ENCODE measurements at regions not wholly inside any gene's neighbourhood (a gene's known extent, or its start where the extent isn't known, plus 50 kb on each side); places are given as distances from the start of the nearest gene placed in this dataset.

DNA sequence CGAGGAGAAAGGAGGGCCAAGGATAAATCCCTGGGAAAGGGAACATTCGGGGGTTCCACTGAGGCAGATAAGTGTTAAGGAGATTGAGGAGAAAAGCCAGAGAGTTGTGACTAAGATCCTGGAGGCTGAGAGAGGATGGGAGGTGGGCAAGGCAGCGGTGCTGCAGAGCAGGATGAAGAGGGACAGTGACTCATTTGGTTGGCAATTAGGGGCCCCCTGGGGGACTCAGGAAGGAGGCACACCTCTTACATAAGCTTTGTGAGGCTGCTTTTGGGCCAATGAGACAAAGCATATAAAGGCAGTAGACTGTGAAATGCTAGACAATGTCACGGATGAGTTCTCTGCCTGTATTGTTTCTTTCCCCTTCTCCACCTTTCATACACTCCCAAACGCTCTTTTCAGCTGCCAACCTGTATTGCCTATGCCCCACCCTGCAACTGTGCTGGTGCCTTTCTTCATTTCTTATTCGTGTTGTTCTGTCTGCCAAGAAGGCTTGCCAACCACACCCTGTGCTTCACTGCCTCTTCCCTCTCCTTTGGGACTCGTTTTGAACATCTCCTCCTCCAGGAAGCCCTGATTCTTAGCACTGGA, 246.8 kb upstream of the KIRREL3 start:
- Histone ChIP-seq H3K4me3 (ENCODE audit: low read length) (no peak overlapping the region), H3K79me2 (replicated peaks; ENCODE audit: insufficient read depth, low read length) (no peaks in the 10 kb centered on the region), H3F3A (ENCODE audit: insufficient read depth, low read length, poor library complexity, severe bottlenecking) (no peaks in the 10 kb centered on the region), H3K9ac (ENCODE audit: low read length) (no peak overlapping the region), H3K27ac (ENCODE audit: low read length) (no peak overlapping the region), H3K36me3 (ENCODE audit: insufficient read depth, low read length) (no peaks in the 10 kb centered on the region), H3K9me2 (ENCODE audit: insufficient read depth, low read length) (no peaks in the 10 kb centered on the region), H2AFZ (ENCODE audit: low read depth, low read length) (no peak overlapping the region), H3K9me3 (ENCODE audit: low read length) (no peaks in the 10 kb centered on the region), H3K4me2 (ENCODE audit: low read length) (no peak overlapping the region), H4K20me1 (ENCODE audit: insufficient read depth) (no peaks in the 10 kb centered on the region), H3K27me3 (ENCODE audit: insufficient read depth, low read depth, low read length) (no peaks in the 10 kb centered on the region)
- TF ChIP-seq POLR2AphosphoS5 (IDR thresholded peaks at IDR 0.05) (no peak), SMC3 (conservative IDR thresholded peaks at IDR 0.05; ENCODE audit: poor library complexity) (no peak), EZH2 (IDR thresholded peaks at IDR 0.05; ENCODE audit: borderline replicate concordance, insufficient read depth, low read length, poor library complexity, severe bottlenecking) (no peak), RAD21 (conservative IDR thresholded peaks at IDR 0.05) (no peak), EP300 (conservative IDR thresholded peaks at IDR 0.05; ENCODE audit: poor library complexity, severe bottlenecking) (no peak), MXI1 (conservative IDR thresholded peaks at IDR 0.05; ENCODE audit: poor library complexity, severe bottlenecking) (no peak), TAF1 (IDR thresholded peaks at IDR 0.05; ENCODE audit: low read depth) (no peak)
- TF ChIP-seq, protein P1, sequence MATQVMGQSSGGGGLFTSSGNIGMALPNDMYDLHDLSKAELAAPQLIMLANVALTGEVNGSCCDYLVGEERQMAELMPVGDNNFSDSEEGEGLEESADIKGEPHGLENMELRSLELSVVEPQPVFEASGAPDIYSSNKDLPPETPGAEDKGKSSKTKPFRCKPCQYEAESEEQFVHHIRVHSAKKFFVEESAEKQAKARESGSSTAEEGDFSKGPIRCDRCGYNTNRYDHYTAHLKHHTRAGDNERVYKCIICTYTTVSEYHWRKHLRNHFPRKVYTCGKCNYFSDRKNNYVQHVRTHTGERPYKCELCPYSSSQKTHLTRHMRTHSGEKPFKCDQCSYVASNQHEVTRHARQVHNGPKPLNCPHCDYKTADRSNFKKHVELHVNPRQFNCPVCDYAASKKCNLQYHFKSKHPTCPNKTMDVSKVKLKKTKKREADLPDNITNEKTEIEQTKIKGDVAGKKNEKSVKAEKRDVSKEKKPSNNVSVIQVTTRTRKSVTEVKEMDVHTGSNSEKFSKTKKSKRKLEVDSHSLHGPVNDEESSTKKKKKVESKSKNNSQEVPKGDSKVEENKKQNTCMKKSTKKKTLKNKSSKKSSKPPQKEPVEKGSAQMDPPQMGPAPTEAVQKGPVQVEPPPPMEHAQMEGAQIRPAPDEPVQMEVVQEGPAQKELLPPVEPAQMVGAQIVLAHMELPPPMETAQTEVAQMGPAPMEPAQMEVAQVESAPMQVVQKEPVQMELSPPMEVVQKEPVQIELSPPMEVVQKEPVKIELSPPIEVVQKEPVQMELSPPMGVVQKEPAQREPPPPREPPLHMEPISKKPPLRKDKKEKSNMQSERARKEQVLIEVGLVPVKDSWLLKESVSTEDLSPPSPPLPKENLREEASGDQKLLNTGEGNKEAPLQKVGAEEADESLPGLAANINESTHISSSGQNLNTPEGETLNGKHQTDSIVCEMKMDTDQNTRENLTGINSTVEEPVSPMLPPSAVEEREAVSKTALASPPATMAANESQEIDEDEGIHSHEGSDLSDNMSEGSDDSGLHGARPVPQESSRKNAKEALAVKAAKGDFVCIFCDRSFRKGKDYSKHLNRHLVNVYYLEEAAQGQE (IDR thresholded peaks at IDR 0.05; ENCODE audit: borderline replicate concordance), result no peak
- TF ChIP-seq, protein P2, sequence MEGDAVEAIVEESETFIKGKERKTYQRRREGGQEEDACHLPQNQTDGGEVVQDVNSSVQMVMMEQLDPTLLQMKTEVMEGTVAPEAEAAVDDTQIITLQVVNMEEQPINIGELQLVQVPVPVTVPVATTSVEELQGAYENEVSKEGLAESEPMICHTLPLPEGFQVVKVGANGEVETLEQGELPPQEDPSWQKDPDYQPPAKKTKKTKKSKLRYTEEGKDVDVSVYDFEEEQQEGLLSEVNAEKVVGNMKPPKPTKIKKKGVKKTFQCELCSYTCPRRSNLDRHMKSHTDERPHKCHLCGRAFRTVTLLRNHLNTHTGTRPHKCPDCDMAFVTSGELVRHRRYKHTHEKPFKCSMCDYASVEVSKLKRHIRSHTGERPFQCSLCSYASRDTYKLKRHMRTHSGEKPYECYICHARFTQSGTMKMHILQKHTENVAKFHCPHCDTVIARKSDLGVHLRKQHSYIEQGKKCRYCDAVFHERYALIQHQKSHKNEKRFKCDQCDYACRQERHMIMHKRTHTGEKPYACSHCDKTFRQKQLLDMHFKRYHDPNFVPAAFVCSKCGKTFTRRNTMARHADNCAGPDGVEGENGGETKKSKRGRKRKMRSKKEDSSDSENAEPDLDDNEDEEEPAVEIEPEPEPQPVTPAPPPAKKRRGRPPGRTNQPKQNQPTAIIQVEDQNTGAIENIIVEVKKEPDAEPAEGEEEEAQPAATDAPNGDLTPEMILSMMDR (IDR thresholded peaks at IDR 0.05; ENCODE audit: poor library complexity, severe bottlenecking), result no peak

DNA sequence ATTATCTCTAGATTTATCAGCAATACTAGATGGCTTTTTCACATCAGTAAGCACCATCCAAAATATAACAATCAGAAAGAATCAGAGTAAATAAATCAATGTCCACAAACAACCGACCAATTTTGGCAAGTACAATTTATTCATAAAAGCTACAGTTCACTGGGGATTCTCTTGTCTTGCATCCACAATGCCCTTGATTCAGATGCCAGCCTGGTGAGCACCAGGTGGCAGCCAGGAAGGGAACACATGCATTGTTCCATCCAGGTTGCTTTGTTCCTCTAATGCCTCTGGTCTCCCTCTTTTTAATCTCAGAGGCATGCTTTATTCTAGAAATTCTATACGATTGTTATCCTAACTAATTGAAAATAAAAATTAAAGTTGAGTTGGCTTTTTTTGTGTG, 242.1 kb upstream of the KIRREL3 start:
- Histone ChIP-seq H3K79me2 (replicated peaks; ENCODE audit: insufficient read depth, low read length) (no peaks in the 10 kb centered on the region), H3K36me3 (ENCODE audit: insufficient read depth, low read length) (no peaks in the 10 kb centered on the region), H3K4me2 (ENCODE audit: low read length) (no peak overlapping the region), H3K9ac (ENCODE audit: low read length) (no peak overlapping the region), H4K20me1 (ENCODE audit: insufficient read depth) (no peaks in the 10 kb centered on the region), H3K9me2 (ENCODE audit: insufficient read depth, low read length) (no peaks in the 10 kb centered on the region), H3K27ac (ENCODE audit: low read length) (no peak overlapping the region), H3F3A (ENCODE audit: insufficient read depth, low read length, poor library complexity, severe bottlenecking) (no peaks in the 10 kb centered on the region), H3K27me3 (ENCODE audit: insufficient read depth, low read depth, low read length) (no peaks in the 10 kb centered on the region), H3K4me3 (ENCODE audit: low read length) (no peak overlapping the region), H2AFZ (ENCODE audit: low read depth, low read length) (no peak overlapping the region), H3K9me3 (ENCODE audit: low read length) (no peaks in the 10 kb centered on the region)
- TF ChIP-seq, protein P1 (IDR thresholded peaks at IDR 0.05; ENCODE audit: borderline replicate concordance), result no peak
- TF ChIP-seq RAD21 (conservative IDR thresholded peaks at IDR 0.05), result no peak
- TF ChIP-seq MXI1 (conservative IDR thresholded peaks at IDR 0.05; ENCODE audit: poor library complexity, severe bottlenecking), result no peak
- TF ChIP-seq EP300 (conservative IDR thresholded peaks at IDR 0.05; ENCODE audit: poor library complexity, severe bottlenecking), result no peak
- no peak for TF ChIP-seq SMC3 (conservative IDR thresholded peaks at IDR 0.05; ENCODE audit: poor library complexity)
- TF ChIP-seq, protein P2 (IDR thresholded peaks at IDR 0.05; ENCODE audit: poor library complexity, severe bottlenecking), result no peak
- TF ChIP-seq EZH2 (IDR thresholded peaks at IDR 0.05; ENCODE audit: borderline replicate concordance, insufficient read depth, low read length, poor library complexity, severe bottlenecking), result no peak
- TF ChIP-seq POLR2AphosphoS5 (IDR thresholded peaks at IDR 0.05), result no peak
- TF ChIP-seq TAF1 (IDR thresholded peaks at IDR 0.05; ENCODE audit: low read depth), result no peak
